HG03442 (cell line): ENCODE measurements at regions not wholly inside any gene's neighbourhood (a gene's known extent, or its start where the extent isn't known, plus 50 kb on each side); places are given as distances from the start of the nearest gene placed in this dataset.
"Not testable (repeated sequence)": the region's sequence is repeated elsewhere in the genome, so short reads cannot be mapped to it uniquely, and the experiment has no call there.

Source experiments
- ATAC-seq: cut with Tn5 transposase; IDR thresholded peaks from one replicate; pipeline ENCODE4 v1.9.1; 2021; ENCODE audit warnings: mild to moderate bottlenecking, moderate library complexity; ENCODE audit not compliant: unreplicated experiment

GRCh38 chr10:62694537-62695126 lies 109.9 kb upstream of the ADO start:
- no peak for ATAC-seq

GRCh38 chr10:62696798-62697197 lies 107.7 kb upstream of the ADO start:
- no peak for ATAC-seq

- no peak for ATAC-seq
Measured at GRCh38 chr10:62699148-62699547, 105.4 kb upstream of the ADO start.

GRCh38 chr10:62704121-62704520 lies 100.4 kb upstream of the ADO start:
- not testable (repeated sequence) for ATAC-seq

GRCh38 chr10:62705789-62706188 lies 98.7 kb upstream of the ADO start:
- ATAC-seq, result no peak

GRCh38 chr10:62707810-62708209 lies 96.7 kb upstream of the ADO start:
- peak; percentile 84 for ATAC-seq

GRCh38 chr10:62708569-62708968 lies 96.0 kb upstream of the ADO start:
- no peak for ATAC-seq

- ATAC-seq, result no peak
Measured at GRCh38 chr10:62709200-62709599, 95.3 kb upstream of the ADO start.

GRCh38 chr10:62710182-62710581 lies 94.3 kb upstream of the ADO start:
- no peak for ATAC-seq

- no peak for ATAC-seq
Measured at GRCh38 chr10:62715383-62715782, 89.1 kb upstream of the ADO start.

GRCh38 chr10:62718585-62718984 lies 85.9 kb upstream of the ADO start:
- ATAC-seq, result no peak

- ATAC-seq, result no peak
Measured at GRCh38 chr10:62719061-62719460, 85.5 kb upstream of the ADO start.

GRCh38 chr10:62721687-62722086 lies 82.8 kb upstream of the ADO start:
- no peak for ATAC-seq

- ATAC-seq, result no peak
Measured at GRCh38 chr10:62723375-62723774, 81.1 kb upstream of the ADO start.

GRCh38 chr10:62724465-62724864 lies 80.1 kb upstream of the ADO start:
- no peak for ATAC-seq

- ATAC-seq, result peak; percentile 98
Measured at GRCh38 chr10:62726142-62726541, 78.4 kb upstream of the ADO start.

- ATAC-seq, result no peak
Measured at GRCh38 chr10:62726638-62727037, 77.9 kb upstream of the ADO start.

GRCh38 chr10:62727934-62728333 lies 76.6 kb upstream of the ADO start:
- ATAC-seq, result no peak

GRCh38 chr10:62728479-62728878 lies 76.0 kb upstream of the ADO start:
- ATAC-seq, result no peak

GRCh38 chr10:62732841-62733653 lies 71.5 kb upstream of the ADO start:
- ATAC-seq, result peak; percentile 78

- peak; percentile 1 for ATAC-seq
Measured at GRCh38 chr10:62733654-62734293, 70.7 kb upstream of the ADO start.
